Fibroblast of villous mesenchyme (primary cell): ENCODE measurements at regions not wholly inside any gene's neighbourhood (a gene's known extent, or its start where the extent isn't known, plus 50 kb on each side); places are given as distances from the start of the nearest gene placed in this dataset.
"Not testable (repeated sequence)": the region's sequence is repeated elsewhere in the genome, so short reads cannot be mapped to it uniquely, and the experiment has no call there.

ENCODE experiments used
- DNase-seq: peaks from one replicate; pipeline ENCODE4 v3.0.0-alpha.2; 2010; ENCODE audit warnings: low read depth
- H3K4me3 ChIP-seq: 2 replicates; pipeline ENCODE4 v1.5.1; 2011; ENCODE audit warnings: low read depth, mild to moderate bottlenecking, low read length
- CTCF ChIP-seq: IDR thresholded peaks from 2 replicates; pipeline ENCODE4 v1.5.1; 2012; ENCODE audit warnings: low read depth, mild to moderate bottlenecking, low read length; ENCODE audit not compliant: insufficient read depth

- DNase-seq: no peak
- H3K4me3 ChIP-seq: no peak overlapping the region
- no peak for TF ChIP-seq CTCF
Measured at GRCh38 chr7:3180604-3181003, 120.4 kb upstream of the SDK1 start.

GRCh38 chr7:3182055-3182454 is 119.0 kb upstream of the SDK1 start:
- H3K4me3 ChIP-seq, DNase-seq: not testable (repeated sequence)

DNA sequence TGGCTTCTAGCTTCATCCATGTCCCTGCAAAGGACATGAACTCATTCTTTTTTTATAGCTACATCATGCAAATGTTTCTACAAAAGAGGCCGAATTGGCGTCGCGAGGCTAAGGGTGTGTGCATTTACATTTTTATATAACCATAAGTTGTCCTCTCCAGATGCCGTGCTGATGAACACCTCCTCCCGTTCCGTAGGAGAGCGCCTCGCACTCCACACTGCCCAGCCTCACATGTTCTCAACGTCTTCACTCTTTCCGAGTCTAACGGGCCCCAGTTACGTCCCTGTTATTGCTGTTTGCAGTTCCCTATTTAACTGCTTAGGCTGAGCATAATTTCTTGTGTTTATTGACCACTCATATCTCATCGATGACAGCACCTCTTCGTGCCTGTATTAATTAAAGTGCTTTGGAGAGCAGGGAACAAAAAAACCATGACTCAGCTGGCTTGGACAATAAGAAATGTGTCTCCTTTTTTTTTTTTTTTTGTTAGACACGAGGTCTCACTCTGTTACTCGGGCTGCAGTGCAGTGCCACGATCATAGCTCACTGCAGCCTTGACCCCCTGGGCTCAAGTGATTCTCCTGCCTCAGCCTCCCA is 113.5 kb upstream of the SDK1 start:
- DNase-seq: no peak
- no peak for TF ChIP-seq CTCF
- H3K4me3 ChIP-seq: no peak overlapping the region

GRCh38 chr7:3188946-3189345 is 112.1 kb upstream of the SDK1 start:
- H3K4me3 ChIP-seq: no peak overlapping the region
- no peak for DNase-seq
- no peak for TF ChIP-seq CTCF

DNA sequence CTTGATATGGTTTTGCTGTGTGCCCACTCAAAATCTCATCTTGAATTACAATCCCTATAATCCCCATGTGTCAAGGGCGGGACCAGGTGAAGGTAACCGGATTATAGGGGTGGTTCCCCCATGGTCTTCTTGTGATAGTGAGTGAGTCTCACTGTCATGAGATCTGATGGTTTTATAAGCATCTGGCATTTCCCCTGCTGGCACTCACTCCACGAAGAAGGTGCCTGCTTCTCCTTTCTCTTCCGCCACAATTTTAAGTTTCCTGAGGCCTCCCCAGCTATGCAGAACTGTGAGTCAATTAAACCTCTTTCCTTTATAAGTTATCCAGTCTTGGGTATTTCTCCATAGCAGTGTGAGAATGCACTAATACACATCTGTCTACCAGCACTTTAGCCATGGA is 109.5 kb upstream of the SDK1 start:
- no peak for TF ChIP-seq CTCF
- DNase-seq: no peak
- no peak overlapping the region for H3K4me3 ChIP-seq

DNA sequence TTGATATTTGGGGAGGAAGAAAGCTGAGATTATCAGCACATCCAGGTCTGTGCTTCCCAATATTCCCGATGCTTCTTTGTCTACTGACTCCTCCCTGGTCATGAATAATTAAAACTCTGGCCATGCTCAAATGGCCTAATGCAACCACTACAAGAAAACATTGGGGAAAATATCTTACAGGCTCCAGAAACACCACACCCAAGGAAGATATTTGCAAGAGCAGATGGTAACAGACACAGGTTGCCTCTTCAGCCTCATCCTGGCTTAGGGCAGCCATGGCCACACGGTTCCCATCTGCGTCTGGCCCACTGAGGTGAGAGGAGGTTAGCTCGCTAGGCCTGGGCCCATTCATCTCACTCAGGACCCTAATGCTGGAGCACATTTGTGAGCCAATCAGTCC is 108.4 kb upstream of the SDK1 start:
- DNase-seq: no peak
- TF ChIP-seq CTCF: no peak
- no peak overlapping the region for H3K4me3 ChIP-seq

DNA sequence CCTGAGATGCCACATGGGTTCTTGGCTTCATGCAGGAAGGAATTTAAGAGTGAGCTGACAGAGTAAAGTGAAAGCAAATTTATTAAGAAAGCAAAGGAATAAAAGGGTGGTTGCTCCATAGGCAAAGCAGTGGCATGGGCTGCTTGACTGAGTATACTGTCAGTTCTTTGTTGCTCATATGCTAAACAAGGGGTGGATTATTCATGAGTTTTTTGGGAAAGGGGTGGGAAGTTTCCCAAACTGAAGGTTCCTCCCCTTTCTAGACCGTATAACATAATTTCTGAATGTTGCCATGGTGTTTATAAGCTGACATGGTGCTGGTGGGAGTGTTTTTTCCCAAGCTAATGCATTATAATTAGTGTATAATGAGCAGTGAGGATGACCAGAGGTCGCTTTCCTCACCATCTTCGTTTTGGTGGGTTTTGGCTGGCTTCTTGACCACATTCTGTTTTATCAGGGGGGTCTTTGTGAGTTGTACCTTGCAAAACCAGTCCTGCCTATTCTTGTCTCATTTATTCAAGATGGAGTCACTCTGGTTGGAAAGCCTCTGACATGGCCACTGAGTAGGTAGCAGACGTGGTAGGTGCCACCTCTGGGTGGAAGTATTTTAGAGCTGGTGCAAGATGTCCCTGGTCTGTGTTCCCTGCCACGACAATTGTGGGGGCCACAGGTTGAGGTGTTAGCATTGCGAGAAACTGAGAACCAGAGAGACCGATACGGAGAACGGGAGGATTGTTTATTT is 107.5 kb upstream of the SDK1 start:
- H3K4me3 ChIP-seq: no peak overlapping the region
- no peak for TF ChIP-seq CTCF
- DNase-seq: no peak
